Common myeloid progenitor, CD34-positive (primary cell): ENCODE measurements at regions not wholly inside any gene's neighbourhood (a gene's known extent, or its start where the extent isn't known, plus 50 kb on each side); places are given as distances from the start of the nearest gene placed in this dataset.
A peak's percentile ranks its signal among the peaks of the same experiment; 100 is the strongest.

Experiments
- CTCF ChIA-PET: fragments of 350-600 bp; sonication (Branson Sonifier 250); formaldehyde crosslinking; loops from one replicate; lab custom pipeline; 2021; ENCODE audit warnings: antibody characterized with exemption; lab: Charles Lee
- POLR2A ChIA-PET: fragments of 350-600 bp; sonication (Branson Sonifier 250); formaldehyde crosslinking; loops from one replicate; lab custom pipeline; 2021; ENCODE audit warnings: antibody characterized with exemption; lab: Charles Lee
- DNase-seq, 3 donors: peaks; one replicate each; pipeline versions ENCODE4 v3.0.0 to v3.0.0-alpha.2; 2013
- H3K27ac ChIP-seq, 2 experiments: 1 replicate in 1 of 2; 2 replicates in 1 of 2; pipeline ENCODE4 v1.7.0; 2013; ENCODE audit warnings: inconsistent platforms in 2 of 2, low read length in 2 of 2, mild to moderate bottlenecking in 2 of 2, low read depth in 1 of 2, moderate library complexity in 1 of 2; ENCODE audit not compliant: severe bottlenecking in 2 of 2, insufficient read depth in 1 of 2, poor library complexity in 1 of 2
- H3K27me3 ChIP-seq, 5 experiments: replicated peaks in 2 of 5; 1 replicate in 3 of 5; 2 replicates in 2 of 5; pipeline versions ENCODE4 v1.6.1 to v1.7.0; 2013; ENCODE audit warnings: low read length in 4 of 5, mild to moderate bottlenecking in 2 of 5, moderate library complexity in 2 of 5, inconsistent platforms in 1 of 5; ENCODE audit not compliant: insufficient read depth in 5 of 5, control insufficient read depth in 4 of 5
- H3K36me3 ChIP-seq, 4 experiments: 1 replicate in 2 of 4; 2 replicates in 2 of 4; pipeline versions ENCODE4 v1.6.1 to v1.7.0; 2013; ENCODE audit warnings: low read length in 3 of 4, control low read depth in 1 of 4, mild to moderate bottlenecking in 1 of 4; ENCODE audit not compliant: control insufficient read depth in 4 of 4, insufficient read depth in 4 of 4
- H3K4me1 ChIP-seq, 4 experiments: 1 replicate in 3 of 4; 2 replicates in 1 of 4; pipeline versions ENCODE4 v1.6.1 to v1.7.1; 2013; ENCODE audit warnings: low read length in 3 of 4, mild to moderate bottlenecking in 3 of 4, control low read depth in 1 of 4, inconsistent platforms in 1 of 4, moderate library complexity in 1 of 4; ENCODE audit not compliant: control insufficient read depth in 4 of 4, insufficient read depth in 4 of 4; ENCODE audit errors: control extremely low read depth in 1 of 4
- H3K4me3 ChIP-seq, 7 experiments: 1 replicate in 4 of 7; 2 replicates in 3 of 7; pipeline versions ENCODE4 v1.5.1 to v1.7.0; 2013; ENCODE audit warnings: mild to moderate bottlenecking in 7 of 7, low read length in 6 of 7, moderate library complexity in 6 of 7, inconsistent platforms in 2 of 7, low read depth in 2 of 7, control low read depth in 1 of 7; ENCODE audit not compliant: insufficient read depth in 4 of 7, control insufficient read depth in 1 of 7; ENCODE audit errors: extremely low read depth in 1 of 7
- H3K9me3 ChIP-seq, 5 experiments: 1 replicate in 4 of 5; 2 replicates in 1 of 5; pipeline versions ENCODE4 v1.6.1 to v1.7.1; 2013; ENCODE audit warnings: low read length in 4 of 5, mild to moderate bottlenecking in 2 of 5, inconsistent platforms in 1 of 5, low read depth in 1 of 5, moderate library complexity in 1 of 5; ENCODE audit not compliant: control insufficient read depth in 4 of 5, insufficient read depth in 2 of 5; ENCODE audit errors: control extremely low read depth in 1 of 5
- WGBS: methylation state at CpG from one replicate; pipeline ENCODE4 v1.1.5; 2013; ENCODE audit not compliant: insufficient coverage; 5-methylcytosine and 5-hydroxymethylcytosine counted together

GRCh38 chr4:130335417-130336194 lies 1239.7 kb downstream of the C4orf33 start:
- Histone ChIP-seq H3K36me3 (no peaks in the 10 kb centered on the region), H3K4me1 (no peaks in the 10 kb centered on the region), H3K27me3 (no peaks in the 10 kb centered on the region), H3K9me3 (no peaks in the 10 kb centered on the region), H3K27ac (no peak overlapping the region), H3K4me3 (no peak overlapping the region)
- CTCF ChIA-PET, result no interaction called here
- 76% methylated on average over 5 of the region's 5 CpGs for WGBS
- no peak for DNase-seq
- POLR2A ChIA-PET, result no interaction called here

- CTCF ChIA-PET, result interaction anchor here (1.0 kb wide), 1 partner anchor 12 kb away, joined by 4 read pairs; no protein-coding TSS in a partner anchor
- no peaks in the 10 kb centered on the region for H3K4me1 ChIP-seq
- POLR2A ChIA-PET, result no interaction called here
- DNase-seq, result peak in 2 of 3 donors; percentile 4 to 13
- H3K27ac ChIP-seq, result no peak overlapping the region
- 78% methylated on average over 4 of the region's 5 CpGs for WGBS
- H3K27me3 ChIP-seq, result no peaks in the 10 kb centered on the region
- no peaks in the 10 kb centered on the region for H3K36me3 ChIP-seq
- H3K9me3 ChIP-seq, result no peaks in the 10 kb centered on the region
- no peak overlapping the region for H3K4me3 ChIP-seq
Observed at GRCh38 chr4:130336585-130337217, 1240.7 kb downstream of the C4orf33 start.

GRCh38 chr4:130338851-130339250 lies 1242.9 kb downstream of the C4orf33 start:
- Histone ChIP-seq H3K27me3 (no peaks in the 10 kb centered on the region), H3K4me3 (no peak overlapping the region), H3K4me1 (no peaks in the 10 kb centered on the region), H3K36me3 (no peaks in the 10 kb centered on the region), H3K9me3 (no peaks in the 10 kb centered on the region), H3K27ac (no peak overlapping the region)
- no CpG with 5 or more reads among the region's 1 CpG for WGBS
- DNase-seq, result no peak
- POLR2A ChIA-PET, result no interaction called here
- CTCF ChIA-PET, result no interaction called here

- ChIA-PET POLR2A (no interaction called here), CTCF (interaction anchor here (1.4 kb wide), 1 partner anchor 13 kb away, joined by 4 read pairs; no protein-coding TSS in a partner anchor)
- Histone ChIP-seq H3K27ac (no peak overlapping the region), H3K9me3 (no peaks in the 10 kb centered on the region), H3K4me1 (no peaks in the 10 kb centered on the region), H3K4me3 (no peak overlapping the region), H3K36me3 (no peaks in the 10 kb centered on the region), H3K27me3 (no peaks in the 10 kb centered on the region)
- WGBS, result 93% methylated on average over 7 of the region's 7 CpGs
- DNase-seq, result no peak
Observed at GRCh38 chr4:130349745-130350144, 1253.8 kb downstream of the C4orf33 start.

GRCh38 chr4:130356873-130357272 lies 1260.9 kb downstream of the C4orf33 start:
- no peaks in the 10 kb centered on the region for H3K36me3 ChIP-seq
- WGBS, result 100% methylated on average over 1 of the region's 1 CpG
- no peak overlapping the region for H3K4me3 ChIP-seq
- H3K27me3 ChIP-seq, result no peaks in the 10 kb centered on the region
- DNase-seq, result no peak
- H3K27ac ChIP-seq, result no peak overlapping the region
- H3K9me3 ChIP-seq, result no peaks in the 10 kb centered on the region
- no peaks in the 10 kb centered on the region for H3K4me1 ChIP-seq
- CTCF ChIA-PET, result no interaction called here
- POLR2A ChIA-PET, result no interaction called here

GRCh38 chr4:130359542-130359941 lies 1263.6 kb downstream of the C4orf33 start:
- WGBS, result no CpG with 5 or more reads among the region's 2 CpGs
- H3K9me3 ChIP-seq, result no peaks in the 10 kb centered on the region
- DNase-seq, result peak in 1 of 3 donors; percentile 5

GRCh38 chr4:130361616-130362015 lies 1265.7 kb downstream of the C4orf33 start:
- no peak overlapping the region for H3K27ac ChIP-seq
- 90% methylated on average over 5 of the region's 5 CpGs for WGBS
- H3K4me1 ChIP-seq, result peaks cover 0 to 4% (median 0%) of the 10 kb centered on the region in 4 experiments
- no peak overlapping the region for H3K4me3 ChIP-seq
- DNase-seq, result no peak
- ChIA-PET POLR2A (no interaction called here), CTCF (no interaction called here)
- no peaks in the 10 kb centered on the region for H3K27me3 ChIP-seq
- H3K36me3 ChIP-seq, result no peaks in the 10 kb centered on the region
- H3K9me3 ChIP-seq, result no peaks in the 10 kb centered on the region

More at GRCh38 chr4:130359542-130359941, 1263.6 kb downstream of the C4orf33 start:
- ChIA-PET POLR2A (no interaction called here), CTCF (no interaction called here)
- Histone ChIP-seq H3K27me3 (no peaks in the 10 kb centered on the region), H3K27ac (no peak overlapping the region), H3K36me3 (no peaks in the 10 kb centered on the region), H3K4me1 (no peaks in the 10 kb centered on the region), H3K4me3 (no peak overlapping the region)
